HepG2 (cell line): ENCODE measurements at regions not wholly inside any gene's neighbourhood (a gene's known extent, or its start where the extent isn't known, plus 50 kb on each side); places are given as distances from the start of the nearest gene placed in this dataset.

ENCODE experiments used
- ATAC-seq: fragments of 200-7000 bp; cut with Tn5 transposase; 3 replicates; pipeline ENCODE4 v1.9.1; 2020; ENCODE audit warnings: mild to moderate bottlenecking, moderate library complexity
- BruUV-seq: library from RNA; stranded (reverse); fragments of 400-500 nt; replicated peaks from 2 replicates; lab custom pipeline; 2021; lab: Mats Ljungman, UMichigan
- CTCF ChIA-PET: fragments of 300-600 bp; formaldehyde crosslinking; extraction: SDS; loops from one replicate; lab custom pipeline; 2021; ENCODE audit warnings: low total read pairs, inconsistent platforms, low intra/inter-chr PET ratio; lab: Yijun Ruan, JAX
- POLR2A ChIA-PET: fragments of 350-600 bp; sonication (Branson Sonifier 250); formaldehyde crosslinking; loops from one replicate; lab custom pipeline; 2020; ENCODE audit warnings: antibody characterized with exemption, inconsistent platforms; lab: Yijun Ruan, JAX
- DNase-seq: peaks from one replicate; pipeline ENCODE4 v3.0.0-alpha.2; 2015; ENCODE audit warnings: low spot score
- FAIRE-seq: peaks from 3 replicates; lab custom pipeline; 2011; peaks lifted over from hg19 to GRCh38; lab: Jason Lieb, UNC
- H2AFZ ChIP-seq: one replicate; pipeline ENCODE4 v1.6.1; 2011; ENCODE audit warnings: low read length, inconsistent platforms
- H3K27ac ChIP-seq: fragments of 300-600 bp; 3 replicates; pipeline ENCODE4 v1.8.0; 2011; ENCODE audit warnings: mixed run types, mild to moderate bottlenecking, mixed read lengths, low read length, inconsistent platforms; ENCODE audit not compliant: insufficient read depth; ENCODE audit errors: extremely low read length
- H3K27me3 ChIP-seq, 2 experiments: fragments of 200-600 bp in 1 of 2; 2 replicates in 1 of 2; 3 replicates in 1 of 2; pipeline versions ENCODE4 v1.6.0 to v1.8.0; 2011; ENCODE audit warnings: low read length in 2 of 2, mild to moderate bottlenecking in 2 of 2, moderate library complexity in 2 of 2, inconsistent platforms in 1 of 2; ENCODE audit not compliant: insufficient read depth in 2 of 2, control insufficient read depth in 1 of 2
- H3K36me3 ChIP-seq, 2 experiments: fragments of 200-600 bp in 1 of 2; replicated peaks in 1 of 2; 2 replicates in 1 of 2; 3 replicates in 1 of 2; pipeline versions ENCODE4 v1.5.1 to v1.8.0; 2011; ENCODE audit warnings: low read length in 2 of 2, inconsistent platforms in 1 of 2; ENCODE audit not compliant: insufficient read depth in 2 of 2, control insufficient read depth in 1 of 2
- H3K4me1 ChIP-seq: 2 replicates; pipeline ENCODE4 v1.5.1; 2012; ENCODE audit warnings: low read length, inconsistent platforms; ENCODE audit not compliant: insufficient read depth
- H3K4me2 ChIP-seq: 2 replicates; pipeline ENCODE4 v1.6.0; 2011; ENCODE audit warnings: low read depth, low read length, inconsistent platforms
- H3K4me3 ChIP-seq, 3 experiments: fragments of 200-600 bp in 1 of 3; sonication (generic), shearing (Covaris generic) in 1 of 3; replicated peaks in 1 of 3; 2 replicates each; pipeline ENCODE4 v1.5.1; 2011 to 2016; ENCODE audit warnings: low read length in 3 of 3, inconsistent platforms in 2 of 3, low read depth in 2 of 3, mild to moderate bottlenecking in 2 of 3, control low read depth in 1 of 3, mixed read lengths in 1 of 3; ENCODE audit not compliant: insufficient read depth in 1 of 3
- H3K79me2 ChIP-seq: one replicate; pipeline ENCODE4 v1.6.1; 2011; ENCODE audit warnings: low read length, inconsistent platforms; ENCODE audit not compliant: insufficient read depth
- H3K9ac ChIP-seq: 2 replicates; pipeline ENCODE4 v1.6.0; 2011; ENCODE audit warnings: mild to moderate bottlenecking, low read depth, low read length, inconsistent platforms; ENCODE audit not compliant: insufficient read depth
- H3K9me3 ChIP-seq: 2 replicates; pipeline ENCODE4 v1.5.1; 2012; ENCODE audit warnings: mild to moderate bottlenecking, low read length
- H4K20me1 ChIP-seq: 2 replicates; pipeline ENCODE4 v1.6.0; 2011; ENCODE audit warnings: inconsistent platforms, mild to moderate bottlenecking, low read length, moderate library complexity; ENCODE audit not compliant: insufficient read depth
- BRD4 ChIP-seq: sonication (generic); formaldehyde crosslinking; IDR thresholded peaks from 2 replicates; pipeline ENCODE4 v1.4.0; 2020; ENCODE audit warnings: missing genetic modification reagents
- SOX6 ChIP-seq, 2 experiments: fragments of 450-650 bp in 1 of 2; sonication (generic) in 1 of 2; formaldehyde crosslinking in 1 of 2; IDR thresholded peaks; 2 replicates each; pipeline versions ENCODE4 v1.4.0 to v1.6.1; 2017 to 2020; ENCODE audit warnings: antibody characterized with exemption in 1 of 2, mild to moderate bottlenecking in 1 of 2, missing genetic modification reagents in 1 of 2
- ZC3H13 ChIP-seq: sonication (generic); formaldehyde crosslinking; IDR thresholded peaks from 2 replicates; pipeline ENCODE4 v1.8.1; 2023; ENCODE audit warnings: mild to moderate bottlenecking, missing genetic modification reagents, moderate library complexity
- WGBS: methylation state at CpG from one replicate; pipeline ENCODE4 v1.1.6; 2017; ENCODE audit warnings: low lambda C conversion rate; 5-methylcytosine and 5-hydroxymethylcytosine counted together
- in situ Hi-C: cut with HindIII; loops from 2 replicates; pipeline ENCODE4 v1.10.0; 2017; ENCODE audit warnings: low pct_unique_long_range_greater_than_20kb; ENCODE audit not compliant: extremely low pct_ligation_motif_present
- intact Hi-C: fragments of 100-400 bp; cut with micrococcal nuclease; formaldehyde crosslinking; loops from one replicate; pipeline ENCODE4 v1.10.0; 2022; ENCODE audit not compliant: unreplicated experiment
- TF ChIP-seq, protein P1 (sequence below): sonication (generic); formaldehyde crosslinking; IDR thresholded peaks from 2 replicates; pipeline ENCODE4 v1.5.0; 2020; ENCODE audit warnings: mild to moderate bottlenecking, missing genetic modification reagents
- TF ChIP-seq, protein P2 (sequence below): sonication (generic); formaldehyde crosslinking; IDR thresholded peaks from 2 replicates; pipeline ENCODE4 v1.5.1; 2020; ENCODE audit warnings: missing genetic modification reagents, mild to moderate bottlenecking, borderline replicate concordance

DNA sequence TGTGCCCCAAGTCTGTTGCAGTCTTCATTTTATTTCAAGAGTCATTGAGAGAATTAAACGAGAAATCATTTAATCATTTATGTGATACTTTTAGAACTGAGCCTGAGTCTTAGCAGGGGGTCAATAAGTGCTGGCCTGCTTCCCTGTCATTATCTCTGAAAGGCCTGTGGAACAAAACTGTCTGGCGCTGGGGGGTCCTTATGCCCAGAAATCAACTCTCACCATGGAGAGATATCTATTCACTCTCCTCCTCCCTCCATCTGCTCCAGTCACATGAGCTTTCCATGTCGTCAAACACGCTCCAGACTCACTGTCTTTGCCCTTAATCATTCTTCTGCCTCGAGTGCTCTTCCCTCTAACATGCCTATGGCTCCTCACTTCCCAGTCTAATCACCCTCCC is 136.8 kb downstream of the ESM1 start (continued):
- TF ChIP-seq, protein P1, sequence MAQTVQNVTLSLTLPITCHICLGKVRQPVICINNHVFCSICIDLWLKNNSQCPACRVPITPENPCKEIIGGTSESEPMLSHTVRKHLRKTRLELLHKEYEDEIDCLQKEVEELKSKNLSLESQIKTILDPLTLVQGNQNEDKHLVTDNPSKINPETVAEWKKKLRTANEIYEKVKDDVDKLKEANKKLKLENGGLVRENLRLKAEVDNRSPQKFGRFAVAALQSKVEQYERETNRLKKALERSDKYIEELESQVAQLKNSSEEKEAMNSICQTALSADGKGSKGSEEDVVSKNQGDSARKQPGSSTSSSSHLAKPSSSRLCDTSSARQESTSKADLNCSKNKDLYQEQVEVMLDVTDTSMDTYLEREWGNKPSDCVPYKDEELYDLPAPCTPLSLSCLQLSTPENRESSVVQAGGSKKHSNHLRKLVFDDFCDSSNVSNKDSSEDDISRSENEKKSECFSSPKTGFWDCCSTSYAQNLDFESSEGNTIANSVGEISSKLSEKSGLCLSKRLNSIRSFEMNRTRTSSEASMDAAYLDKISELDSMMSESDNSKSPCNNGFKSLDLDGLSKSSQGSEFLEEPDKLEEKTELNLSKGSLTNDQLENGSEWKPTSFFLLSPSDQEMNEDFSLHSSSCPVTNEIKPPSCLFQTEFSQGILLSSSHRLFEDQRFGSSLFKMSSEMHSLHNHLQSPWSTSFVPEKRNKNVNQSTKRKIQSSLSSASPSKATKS (CRISPR knock-in tag), result no peak
- TF ChIP-seq, all 625 proteins: peak for 0

DNA sequence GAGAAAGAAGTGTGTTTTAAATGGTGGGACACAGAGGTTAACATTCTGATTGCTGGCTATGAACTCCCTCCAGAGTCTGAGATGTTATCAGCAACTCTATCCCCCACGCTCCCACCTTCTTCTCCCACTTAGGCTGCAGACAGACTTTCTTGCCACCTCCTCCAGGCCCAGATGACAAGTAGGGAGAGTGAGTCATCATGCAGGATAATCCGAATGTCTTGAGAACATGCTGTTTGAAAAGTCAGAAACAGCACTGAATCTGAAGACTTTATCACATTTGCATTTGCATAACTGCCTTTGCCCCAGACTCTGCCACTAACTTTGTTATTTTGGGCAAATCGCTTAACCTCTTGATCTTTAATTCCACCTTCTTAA is 139.8 kb downstream of the ESM1 start:
- POLR2A ChIA-PET, result no interaction called here
- Histone ChIP-seq H3K4me1 (no peaks in the 10 kb centered on the region), H3K27me3 (no peaks in the 10 kb centered on the region; a peak in 1 of 5 replicates), H3K4me3 (no peak overlapping the region), H2AFZ (no peak overlapping the region), H3K9me3 (no peaks in the 10 kb centered on the region), H3K36me3 (no peaks in the 10 kb centered on the region), H4K20me1 (no peaks in the 10 kb centered on the region), H3K79me2 (no peaks in the 10 kb centered on the region), H3K27ac (no peak overlapping the region), H3K9ac (no peak overlapping the region), H3K4me2 (no peak overlapping the region)
- no peak for DNase-seq
- BruUV-seq, result no TSS peak
- ATAC-seq, result no peak
- WGBS, result 16% methylated on average over 3 of the region's 3 CpGs
- FAIRE-seq, result no peak
- CTCF ChIA-PET, result interaction anchor here (3.0 kb wide), 1 partner anchor 328 kb away, joined by 25 read pairs; the partner anchor contains the start of gene SNX18
- TF ChIP-seq, protein P2, sequence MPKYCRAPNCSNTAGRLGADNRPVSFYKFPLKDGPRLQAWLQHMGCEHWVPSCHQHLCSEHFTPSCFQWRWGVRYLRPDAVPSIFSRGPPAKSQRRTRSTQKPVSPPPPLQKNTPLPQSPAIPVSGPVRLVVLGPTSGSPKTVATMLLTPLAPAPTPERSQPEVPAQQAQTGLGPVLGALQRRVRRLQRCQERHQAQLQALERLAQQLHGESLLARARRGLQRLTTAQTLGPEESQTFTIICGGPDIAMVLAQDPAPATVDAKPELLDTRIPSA (CRISPR knock-in tag), result no peak
- no peak for TF ChIP-seq BRD4
- TF ChIP-seq SOX6 (IDR thresholded peaks at IDR 0.05), result no peak
- no peak for TF ChIP-seq SOX6 (CRISPR knock-in tag; IDR thresholded peaks at IDR 0.05)
- TF ChIP-seq ZC3H13, result no peak
- in situ Hi-C loops (no loop called here), intact Hi-C loops (loop anchor here (1.0 kb wide), 1 partner anchor 328 kb away; the partner anchor contains the start of gene SNX18)
